GM19351 (cell line): ENCODE measurements at regions not wholly inside any gene's neighbourhood (a gene's known extent, or its start where the extent isn't known, plus 50 kb on each side); places are given as distances from the start of the nearest gene placed in this dataset.

Source experiments
- ATAC-seq: cut with Tn5 transposase; IDR thresholded peaks from one replicate; pipeline ENCODE4 v1.9.1; 2021; ENCODE audit warnings: mild to moderate bottlenecking, moderate library complexity; ENCODE audit not compliant: unreplicated experiment

DNA sequence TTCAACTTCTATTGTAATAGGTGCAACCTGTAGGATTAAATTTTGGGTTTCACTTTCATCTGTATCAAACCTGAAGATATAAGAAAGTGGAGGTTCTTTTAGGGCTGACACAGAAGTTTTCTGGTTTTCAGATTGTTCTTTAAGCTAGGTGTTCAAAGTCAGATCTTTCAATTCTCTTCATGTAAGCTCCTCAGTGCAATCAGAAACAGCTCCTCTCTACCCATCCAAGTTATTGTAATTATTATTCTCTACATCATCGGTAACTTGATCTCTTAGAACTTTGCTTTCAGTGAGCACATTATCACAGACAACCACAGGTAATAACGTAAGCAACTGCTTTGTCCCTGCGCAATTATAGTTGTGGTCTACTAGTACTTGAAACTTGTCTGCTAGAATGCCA lies 179.4 kb downstream of the MYCN start:
- ATAC-seq = no peak

DNA sequence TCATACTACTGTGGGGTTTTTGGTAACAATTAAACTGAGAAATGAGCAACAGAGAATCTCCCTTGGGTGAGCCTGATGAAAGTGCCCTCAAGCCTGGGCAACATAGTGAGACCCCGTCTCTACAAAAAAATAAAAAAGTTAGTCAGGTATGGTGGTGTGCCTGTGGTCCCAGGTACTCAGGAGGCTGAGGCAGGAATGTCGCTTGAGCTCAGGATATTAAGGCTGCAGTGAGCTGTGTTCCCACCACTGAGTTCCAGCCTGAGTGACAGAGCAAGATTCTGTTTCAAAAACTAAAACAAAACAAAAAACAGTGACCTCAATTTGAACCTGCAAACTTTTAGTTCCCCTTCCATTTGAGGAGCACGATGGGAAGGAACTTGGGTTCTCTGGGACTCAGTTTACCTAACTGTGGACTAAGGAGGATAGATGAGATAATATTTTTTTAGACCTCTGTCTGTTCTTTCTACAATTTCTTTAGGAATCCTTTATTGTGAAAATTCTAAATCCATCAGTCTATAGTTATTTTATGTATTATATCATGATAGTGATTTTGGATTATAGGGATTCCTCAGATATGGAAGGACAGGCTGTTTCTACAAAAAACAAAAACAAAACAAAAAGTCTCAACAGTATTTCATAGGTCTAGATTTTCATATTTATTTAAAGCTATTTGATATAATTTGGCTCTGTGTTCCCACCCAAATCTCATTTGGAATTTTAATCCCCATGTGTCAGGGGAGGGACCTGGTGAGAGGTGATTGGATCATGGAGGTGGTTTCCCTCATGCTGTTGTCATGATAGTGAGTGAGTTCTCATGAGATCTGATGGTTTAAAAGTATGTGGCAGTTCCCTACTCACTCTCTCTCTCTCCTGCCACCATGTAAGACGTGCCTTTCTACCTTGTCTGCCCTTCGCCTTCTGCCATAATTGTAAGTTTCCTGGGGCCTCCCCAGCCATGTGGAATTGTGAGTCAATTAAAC lies 178.6 kb downstream of the MYCN start:
- ATAC-seq = no peak

DNA sequence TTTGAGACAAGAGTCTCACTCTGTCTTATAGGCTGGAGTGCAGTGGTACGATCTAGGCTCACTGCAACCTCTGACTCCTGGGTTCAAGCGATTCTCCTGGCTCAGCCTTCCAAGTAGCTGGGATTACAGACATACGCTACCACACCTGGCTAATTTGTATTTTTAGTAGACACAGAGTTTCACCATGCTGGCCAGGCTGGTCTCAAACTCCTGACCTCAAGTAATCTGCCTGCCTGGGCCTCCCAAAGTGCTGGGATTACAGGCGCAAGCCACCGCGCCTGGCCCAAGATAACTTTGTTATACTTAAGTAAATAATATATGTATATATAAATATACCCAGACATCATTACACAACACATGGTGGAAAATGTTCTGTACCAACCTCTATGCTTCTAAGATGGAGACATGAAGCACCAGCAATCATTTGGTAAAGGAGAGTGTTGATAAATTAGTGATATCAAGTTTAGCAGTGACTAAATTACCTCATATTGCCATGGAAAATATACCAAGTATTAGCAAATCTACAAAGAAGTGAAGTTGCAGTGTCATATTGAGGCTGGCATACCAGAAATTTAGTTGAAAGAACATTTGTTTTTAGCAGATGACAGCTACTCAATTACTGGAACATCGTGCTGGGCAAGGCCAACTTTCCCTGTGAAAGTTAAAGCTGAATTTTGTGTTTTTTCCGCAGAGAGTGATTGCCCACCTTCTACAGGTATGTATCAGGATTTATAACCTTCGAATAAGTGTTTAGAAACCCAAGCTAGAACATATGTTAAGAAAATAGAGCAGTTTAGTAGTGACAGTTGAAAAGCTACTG lies 177.7 kb downstream of the MYCN start:
- ATAC-seq = no peak

DNA sequence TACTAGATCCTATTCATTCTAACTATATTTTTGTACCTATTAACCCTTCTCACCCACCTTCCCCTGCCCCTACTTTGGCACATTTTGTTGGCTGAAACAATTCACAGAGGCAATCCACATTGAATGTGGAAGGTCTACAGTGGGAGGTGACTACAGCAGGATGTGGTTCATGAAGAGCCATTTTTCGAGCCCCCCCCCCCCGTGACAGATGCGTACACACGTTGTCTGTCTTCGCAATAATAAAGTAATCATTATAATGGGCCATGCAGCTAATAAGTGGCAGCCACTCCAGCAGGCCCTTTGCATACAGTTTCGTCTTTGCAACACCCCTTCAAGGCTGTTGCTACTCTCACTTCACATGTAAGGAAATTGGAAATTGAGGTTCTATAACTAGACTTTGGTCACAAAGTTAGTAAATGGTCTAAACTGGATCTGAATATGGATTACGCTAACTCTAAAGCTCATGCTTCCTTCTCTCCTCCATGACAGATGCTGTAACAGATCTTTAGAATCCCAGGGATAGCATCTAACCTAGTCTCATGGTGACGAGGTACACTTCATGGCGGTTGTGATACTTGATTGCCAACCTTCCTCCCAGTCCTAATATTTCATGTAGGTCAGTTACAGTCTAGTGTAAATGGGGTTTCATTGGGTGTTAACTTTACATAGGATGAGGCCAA lies 176.8 kb downstream of the MYCN start:
- ATAC-seq = no peak

DNA sequence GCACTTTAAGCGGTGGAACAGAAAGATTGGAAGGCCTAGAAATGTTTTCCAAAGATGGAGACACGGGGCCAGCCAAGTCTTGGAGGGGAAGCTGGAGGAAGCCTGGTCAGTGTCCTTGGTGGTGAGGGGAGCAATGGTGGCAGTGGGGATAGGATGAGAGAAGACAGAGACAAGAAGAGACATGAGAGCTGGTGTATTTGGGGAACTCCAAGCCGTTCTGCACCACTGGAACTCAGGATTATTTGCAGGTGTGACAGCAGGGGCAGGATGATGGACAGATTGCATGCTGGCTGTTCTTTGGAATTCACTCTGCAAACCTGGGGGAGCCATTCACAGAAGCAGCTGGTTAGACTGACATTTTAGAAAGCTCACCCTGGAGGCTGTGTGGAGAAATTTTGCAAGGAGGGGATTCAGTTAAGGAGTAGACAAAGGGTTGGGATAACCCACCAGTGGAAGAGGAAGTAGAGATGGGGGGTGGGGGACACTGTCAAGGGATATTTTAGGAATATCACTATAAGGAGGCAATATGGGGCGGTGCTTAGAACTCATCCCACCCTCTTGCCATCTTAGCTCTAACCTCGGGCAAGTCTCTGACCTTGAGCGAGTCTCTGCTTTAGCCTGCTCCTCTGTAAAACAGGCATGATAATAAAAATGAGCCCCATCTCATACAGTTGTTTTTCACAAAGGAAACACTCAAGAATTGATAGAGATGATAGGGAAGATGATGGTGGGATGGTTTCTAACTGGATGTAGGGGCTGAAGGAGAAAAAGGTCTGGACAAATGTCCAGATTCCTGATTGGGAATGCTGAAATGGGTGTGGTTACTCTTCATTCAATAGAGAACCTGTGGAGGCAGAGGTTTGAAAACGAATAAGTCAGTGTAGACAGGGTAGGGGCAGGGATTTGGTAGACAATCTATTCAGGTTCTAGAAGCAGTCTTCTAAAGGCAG lies 175.8 kb downstream of the MYCN start:
- no peak for ATAC-seq

DNA sequence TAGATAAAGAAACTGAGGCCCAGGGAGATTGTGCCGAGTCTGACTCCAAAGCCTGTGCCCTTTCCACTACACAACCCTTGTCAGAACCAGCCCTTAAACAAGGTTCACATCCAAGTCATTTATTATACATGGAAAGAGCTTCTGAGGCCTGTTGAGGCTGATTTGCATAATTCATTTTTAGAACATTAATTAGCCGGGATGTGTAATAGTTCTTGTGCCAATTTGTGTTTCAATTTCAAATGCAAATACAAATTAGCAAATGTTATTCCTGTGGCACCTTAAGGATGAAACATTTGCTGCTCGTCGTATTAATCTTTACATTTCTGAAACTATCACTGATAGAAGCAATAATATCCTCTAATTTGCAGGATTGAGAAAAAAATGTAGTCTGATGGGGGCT lies 174.9 kb downstream of the MYCN start:
- no peak for ATAC-seq

DNA sequence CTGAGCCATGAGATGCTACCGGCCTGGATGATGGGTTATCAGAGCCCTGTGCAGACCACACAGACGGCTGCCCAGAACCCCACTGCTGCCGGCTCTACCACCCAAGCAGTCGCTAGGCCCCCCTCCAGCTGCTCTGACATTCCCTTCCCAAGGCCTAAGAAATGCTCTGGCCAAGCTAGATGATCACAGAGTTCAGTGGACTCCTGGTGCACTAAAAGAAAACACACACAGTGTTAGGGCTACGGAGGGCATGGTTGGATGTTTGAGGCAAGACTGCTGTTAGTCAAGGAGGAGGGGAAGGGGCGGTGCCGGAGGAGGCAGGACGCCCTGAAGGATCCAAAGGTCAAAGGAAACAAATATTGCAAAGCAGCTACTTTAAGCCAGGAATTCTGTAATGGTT lies 174.5 kb downstream of the MYCN start:
- no peak for ATAC-seq

DNA sequence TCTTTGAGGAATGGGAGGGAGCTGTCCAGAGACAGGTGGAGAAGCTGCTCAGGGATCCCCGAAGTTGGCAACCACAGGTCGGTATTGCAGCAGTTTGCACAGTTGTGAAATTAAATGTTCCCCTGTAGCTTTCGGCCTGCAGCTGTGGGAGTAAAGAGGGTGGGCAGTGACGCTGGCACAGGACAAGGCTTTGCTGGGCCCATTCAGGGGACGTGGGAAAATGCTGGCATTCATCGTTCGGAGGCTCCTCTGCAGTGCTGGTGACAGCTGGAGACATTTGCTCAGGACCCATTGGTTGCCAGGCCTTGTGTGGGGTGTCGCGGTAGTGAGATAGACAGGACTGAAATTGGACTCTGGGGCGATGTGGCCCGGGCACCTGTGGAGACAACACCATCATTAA lies 173.7 kb downstream of the MYCN start:
- no peak for ATAC-seq

DNA sequence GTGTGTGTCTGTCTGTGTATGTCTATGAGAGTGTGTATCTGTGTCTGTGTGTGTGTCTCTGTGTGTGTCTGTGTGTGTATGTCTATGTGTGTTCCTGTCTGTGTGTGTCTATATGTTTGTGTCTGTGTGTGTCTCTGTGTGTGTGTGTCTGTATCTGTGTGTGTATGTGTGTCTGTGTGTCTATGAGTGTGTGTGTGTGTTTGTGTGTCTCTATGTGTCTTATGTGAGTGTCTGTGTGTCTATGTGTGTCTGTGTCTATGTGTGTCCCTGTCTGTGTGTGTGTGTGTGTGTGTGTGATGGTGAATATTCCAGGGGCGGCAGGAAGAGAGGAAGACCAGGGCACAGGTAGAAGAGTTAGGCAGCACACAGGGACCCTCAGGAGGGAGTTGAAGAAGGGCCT lies 173.2 kb downstream of the MYCN start:
- no peak for ATAC-seq

DNA sequence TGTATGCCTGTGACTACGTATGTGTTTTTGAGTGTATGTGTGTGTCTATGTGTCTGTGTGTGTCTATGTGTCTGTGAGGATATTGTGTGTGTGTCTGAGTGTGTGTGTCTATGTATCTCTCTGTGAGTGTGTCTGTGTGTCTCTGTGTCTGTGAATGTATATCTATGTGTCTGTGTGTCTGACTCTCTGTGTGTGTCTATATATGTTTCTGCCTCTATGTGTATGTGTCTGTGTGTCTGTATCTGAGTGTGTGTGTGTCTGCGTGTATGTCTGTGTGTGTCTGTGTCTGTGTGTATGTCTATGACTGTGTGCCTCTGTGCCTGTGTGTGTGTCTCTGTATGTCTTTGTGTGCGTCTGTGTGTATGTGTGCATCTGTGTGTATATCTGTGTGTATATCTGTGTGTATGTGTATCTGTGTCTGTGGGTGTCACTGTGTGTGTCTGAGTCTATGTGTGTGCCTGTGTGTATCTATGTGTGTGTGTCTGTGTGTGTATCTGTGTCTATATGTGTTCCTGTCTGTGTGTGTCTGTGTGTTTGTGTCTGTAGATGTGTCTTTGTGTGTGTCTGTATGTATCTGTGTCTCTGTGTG lies 172.7 kb downstream of the MYCN start:
- no peak for ATAC-seq

DNA sequence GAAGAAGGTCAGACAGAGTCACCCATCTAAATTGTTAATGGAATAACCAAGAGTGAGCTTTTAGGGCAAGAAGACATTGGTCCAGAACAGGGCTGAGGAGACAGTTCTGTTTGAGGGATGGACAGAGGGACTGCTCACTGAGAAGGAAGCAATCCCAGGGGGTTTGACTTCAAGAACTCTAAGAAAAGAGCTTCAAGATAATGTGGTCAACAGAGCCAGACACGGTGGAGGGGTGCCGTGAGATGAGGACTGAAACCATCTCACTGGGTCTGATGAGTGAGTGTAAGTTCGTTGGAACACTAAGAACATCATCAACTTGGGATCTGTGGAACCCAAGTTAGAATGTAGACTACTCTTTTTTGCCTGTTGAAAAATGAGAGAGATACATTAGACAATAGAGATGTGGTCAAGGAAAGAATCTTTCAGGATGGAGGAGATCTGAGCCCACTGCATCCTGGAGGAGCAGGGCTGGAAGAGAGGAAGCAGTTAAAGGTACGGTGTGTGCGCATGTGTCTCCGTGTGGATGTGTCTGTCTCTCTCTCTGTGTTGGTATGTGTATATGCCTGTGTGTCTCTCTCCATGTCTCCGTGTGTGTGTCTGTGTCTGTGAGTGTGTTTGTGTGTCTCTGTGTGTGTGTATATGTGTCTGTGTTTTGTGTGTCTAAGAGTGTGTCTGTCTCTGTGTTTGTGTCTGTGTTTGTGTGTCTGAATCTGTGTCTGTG lies 172.1 kb downstream of the MYCN start:
- ATAC-seq = no peak

DNA sequence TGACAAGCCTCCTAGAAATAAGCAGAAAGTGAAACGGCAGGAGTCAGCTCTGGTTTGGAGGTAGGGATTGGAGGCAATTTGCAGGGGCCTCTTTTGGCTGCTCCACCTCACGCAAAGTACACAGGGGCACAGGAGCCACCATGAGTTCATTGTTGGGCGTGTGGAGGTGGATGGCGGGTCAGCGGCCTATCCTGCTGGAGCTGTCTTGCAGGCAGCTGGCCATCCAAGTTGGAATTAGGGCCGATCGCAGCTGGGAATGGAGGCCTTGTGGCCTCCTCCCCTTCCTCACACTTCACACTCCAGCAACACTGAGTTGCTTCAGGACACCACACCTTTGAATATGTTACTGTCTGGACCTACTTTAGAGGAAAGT lies 171.5 kb downstream of the MYCN start:
- ATAC-seq = no peak

DNA sequence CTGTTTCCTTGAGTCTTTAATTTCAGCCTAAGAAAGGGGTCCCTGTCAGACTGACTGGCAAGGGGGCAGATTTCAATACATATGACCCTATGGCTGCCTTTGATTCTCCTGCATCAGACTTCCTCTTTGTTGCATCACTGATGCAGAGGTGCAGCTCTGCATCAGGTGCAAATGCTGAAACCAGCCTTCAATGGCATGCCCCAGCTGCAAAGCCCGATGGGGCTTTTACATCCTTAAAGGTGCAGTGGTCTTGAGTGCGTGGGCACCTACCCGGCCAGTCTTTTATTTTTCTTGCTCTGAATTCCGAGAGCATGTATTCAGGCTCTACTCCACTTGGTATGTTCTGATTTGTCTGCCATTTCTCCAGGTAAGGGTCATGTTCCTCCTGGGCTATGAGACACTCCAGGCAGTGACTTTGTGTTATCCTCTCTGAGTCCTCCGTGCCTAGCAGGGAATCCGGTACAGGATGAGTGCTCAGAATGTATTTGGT lies 169.5 kb downstream of the MYCN start:
- ATAC-seq = no peak

DNA sequence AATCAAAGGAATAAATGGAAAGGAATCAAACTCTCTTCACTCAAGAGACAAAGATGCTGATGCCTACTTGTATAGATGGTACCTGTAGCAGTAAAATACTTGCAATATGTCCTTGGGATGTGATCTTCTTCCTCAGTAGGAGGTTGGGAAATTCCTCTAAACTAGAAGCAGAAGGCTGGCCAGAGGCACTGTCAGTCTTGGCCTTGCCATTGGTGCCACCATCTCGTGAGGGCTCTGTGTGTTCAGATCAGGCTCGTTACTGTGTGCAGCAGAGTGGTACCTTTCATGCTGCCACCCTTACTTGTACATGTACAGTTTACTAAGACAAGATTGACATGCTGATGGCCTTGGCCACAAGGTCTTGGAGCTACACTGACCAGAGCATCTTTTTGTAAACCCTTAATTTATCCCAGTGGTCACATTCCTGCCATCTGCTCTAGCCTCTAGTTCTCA lies 169.0 kb downstream of the MYCN start:
- ATAC-seq = no peak

DNA sequence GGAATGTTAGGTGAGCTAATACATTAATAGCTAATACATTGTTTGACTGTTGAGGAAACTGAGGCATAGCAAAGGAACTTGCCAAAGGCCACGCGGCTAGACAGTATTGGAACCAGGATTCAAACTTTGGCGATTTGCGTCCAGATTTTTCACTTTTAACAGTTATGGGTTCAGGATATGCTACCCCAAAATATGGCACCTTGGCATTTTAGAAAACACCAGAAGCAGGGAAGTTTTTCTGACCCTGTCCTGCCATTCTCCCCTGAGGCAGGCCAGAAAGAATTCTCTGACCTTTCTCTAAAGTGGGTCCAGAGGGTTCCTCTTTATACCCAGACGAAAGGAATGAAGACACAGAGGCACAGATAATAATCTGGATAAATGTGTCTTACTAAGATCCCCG lies 166.9 kb downstream of the MYCN start:
- no peak for ATAC-seq

DNA sequence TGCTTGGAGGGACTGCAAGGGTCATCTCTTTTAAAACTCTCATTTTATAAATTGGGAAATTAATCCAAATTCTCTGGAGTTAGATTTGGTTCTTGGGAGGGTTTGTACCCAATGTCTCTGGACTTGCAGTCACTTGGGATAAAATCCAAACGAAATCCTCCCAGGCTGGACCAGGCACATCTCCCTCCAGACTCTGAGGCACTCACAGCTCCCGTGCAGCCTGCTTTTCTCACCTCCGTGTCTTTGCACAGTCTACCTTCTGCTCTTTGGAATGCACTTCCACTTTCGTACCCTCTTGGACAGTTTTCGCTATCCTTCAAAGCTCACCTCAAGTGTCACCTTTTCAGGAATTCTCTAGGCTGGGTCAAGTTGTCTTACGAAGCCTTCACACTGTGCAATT lies 166.3 kb downstream of the MYCN start:
- ATAC-seq = no peak

DNA sequence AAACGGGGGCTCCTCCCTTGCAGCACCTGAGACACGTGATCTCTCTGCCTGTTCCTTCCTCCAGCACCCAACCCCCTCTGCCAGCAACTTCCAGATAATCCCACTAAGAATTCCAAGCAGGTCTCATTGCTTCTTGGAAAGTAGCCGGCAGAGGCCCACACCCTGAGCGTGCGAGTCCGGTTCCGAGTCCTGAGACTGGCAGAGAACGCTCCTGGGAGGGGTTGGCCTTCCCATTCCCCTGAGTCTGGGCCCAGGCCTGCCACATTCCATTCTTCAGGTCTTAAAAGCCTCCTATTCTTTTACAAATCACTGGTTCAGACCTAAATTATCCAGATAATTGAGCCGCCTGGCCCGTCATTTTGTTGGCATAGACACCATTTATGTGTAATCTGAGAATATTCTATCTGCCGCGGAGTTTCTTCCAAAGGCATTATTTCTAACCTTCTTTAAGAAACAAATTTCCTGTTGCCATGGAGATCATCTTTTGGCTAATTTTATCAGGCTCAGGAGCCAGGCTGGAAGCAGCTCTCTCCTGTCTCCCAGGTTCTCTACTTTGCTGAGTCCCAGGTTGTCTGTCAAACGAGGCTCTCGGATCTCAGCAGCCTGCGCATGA lies 165.4 kb downstream of the MYCN start:
- ATAC-seq = no peak

DNA sequence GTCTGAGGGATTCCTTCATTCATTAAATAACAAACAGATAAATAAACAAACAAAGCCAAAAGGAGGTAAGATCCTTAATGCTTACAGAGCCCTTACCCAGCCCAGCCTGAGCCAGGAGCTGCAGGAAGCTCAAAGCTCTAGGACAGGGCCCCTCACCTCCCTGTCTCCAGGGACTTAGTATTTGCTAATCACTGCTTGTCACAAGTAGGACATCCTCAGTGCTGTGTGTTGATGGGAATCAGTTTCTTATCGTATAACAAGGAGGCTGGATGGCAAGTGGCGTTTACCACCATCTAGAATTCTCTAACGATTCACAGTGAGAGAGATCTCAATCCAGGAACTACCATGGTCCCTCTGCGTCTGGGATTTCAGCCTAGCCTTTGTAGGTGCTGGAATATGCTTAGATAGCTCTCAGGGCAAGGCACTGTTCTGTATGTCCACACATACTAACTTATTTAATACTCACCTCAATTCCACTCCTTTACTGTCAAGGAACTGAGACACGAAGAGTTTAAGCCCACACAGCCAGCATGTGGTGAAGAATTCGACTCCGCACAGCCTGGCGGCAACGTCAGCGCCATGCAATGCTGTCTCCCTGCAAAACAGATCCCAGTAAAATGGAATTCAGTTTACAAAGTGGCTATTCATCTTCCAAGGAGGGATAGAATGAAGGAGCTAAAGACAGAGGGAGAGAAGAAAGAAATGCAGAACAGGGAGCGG lies 164.8 kb downstream of the MYCN start:
- ATAC-seq = no peak
